ENCODE measurements at regions not wholly inside any gene's neighbourhood (a gene's known extent, or its start where the extent isn't known, plus 50 kb on each side); places are given as distances from the start of the nearest gene placed in this dataset.

DNA sequence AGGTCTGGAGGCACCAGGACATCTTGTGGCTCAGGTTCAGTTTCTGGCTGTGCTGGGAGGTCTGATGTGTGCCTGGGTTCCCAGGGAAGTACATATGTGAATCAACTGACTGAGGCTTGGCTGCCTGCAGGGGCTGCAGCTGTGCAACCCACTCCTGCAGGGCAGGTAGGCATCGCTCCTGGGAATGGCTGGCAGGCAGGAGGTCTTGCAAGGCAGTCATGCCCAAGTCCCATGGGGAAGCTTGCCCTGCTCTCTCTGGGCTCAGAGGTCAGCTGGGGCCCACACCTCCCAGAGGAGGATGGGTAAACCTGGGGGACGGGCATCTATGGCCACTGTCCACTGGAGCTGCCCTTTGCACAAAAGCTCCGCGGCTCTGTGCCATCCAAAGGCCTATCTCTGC, 1141.8 kb downstream of the SLITRK1 start:
- 17% methylated on average over 4 of the region's 4 CpGs for WGBS (ENCODE audit: insufficient coverage, insufficient replicate concordance, low lambda C conversion rate, missing lambda C conversion rate)
- POLR2A ChIA-PET, result no interaction called here
- Histone ChIP-seq H3K36me3 (ENCODE audit: control insufficient read depth in 2 of 2, insufficient read depth in 2 of 2, low read length in 1 of 2) (no peaks in the 10 kb centered on the region), H3K4me3 (no peak overlapping the region), H3K9me3 (replicated peaks; ENCODE audit: control insufficient read depth, insufficient read depth, low read length) (no peaks in the 10 kb centered on the region), H3K4me1 (ENCODE audit: control insufficient read depth, insufficient read depth, low read length) (no peaks in the 10 kb centered on the region), H2AFZ (ENCODE audit: control insufficient read depth, low read depth, low read length) (no peak overlapping the region), H3K79me2 (ENCODE audit: control insufficient read depth, insufficient read depth, low read length) (no peaks in the 10 kb centered on the region), H4K20me1 (ENCODE audit: control insufficient read depth, insufficient read depth) (no peaks in the 10 kb centered on the region), H3K27ac (ENCODE audit: control insufficient read depth, insufficient read depth) (no peak overlapping the region), H3K4me2 (ENCODE audit: control insufficient read depth, insufficient read depth) (no peak overlapping the region), H3K9ac (ENCODE audit: control insufficient read depth, insufficient read depth, low read length) (no peak overlapping the region), H3K27me3 (replicated peaks in 1 of 2; ENCODE audit: control insufficient read depth in 2 of 2, insufficient read depth in 2 of 2, low read length in 1 of 2) (no peaks in the 10 kb centered on the region)
- RAD21 ChIA-PET (ENCODE audit: unreplicated experiment), result no interaction called here
- intact Hi-C loops (cut with micrococcal nuclease; ENCODE audit: unreplicated experiment) (no loop called here), in situ Hi-C loops (cut with MboI) (no loop called here)
- ATAC-seq, result no peak
- BruUV-seq (replicated peaks), result no TSS peak
- DNase-seq (ENCODE audit: low read depth, low spot score), result no peak
- SMC1A ChIA-PET (ENCODE audit: uncharacterized antibody, unreplicated experiment), result no interaction called here
- CTCF ChIA-PET, result interaction anchor here (1.1 kb wide), 1 partner anchor 10 kb away, joined by 3 read pairs; no protein-coding TSS in a partner anchor
- FAIRE-seq, result no peak
- TF ChIP-seq USF1 (IDR thresholded peaks at IDR 0.05; ENCODE audit: borderline replicate concordance, extremely low read length, insufficient read depth, low read depth, low read length) (no peak), SUPT20H (IDR thresholded peaks at IDR 0.05; ENCODE audit: borderline replicate concordance, control insufficient read depth, low read depth, low read length) (no peak), NFIC (IDR thresholded peaks at IDR 0.05; ENCODE audit: low read depth, low read length) (no peak), RAD51 (IDR thresholded peaks at IDR 0.05) (no peak), EGR1 (IDR thresholded peaks at IDR 0.05; ENCODE audit: borderline replicate concordance in 1 of 2, low read depth in 2 of 2, low read length in 2 of 2) (no peak), BACH1 (IDR thresholded peaks at IDR 0.05; ENCODE audit: borderline replicate concordance) (no peak), CBX3 (IDR thresholded peaks at IDR 0.05; ENCODE audit: borderline replicate concordance, low read depth) (no peak), E4F1 (IDR thresholded peaks at IDR 0.05; ENCODE audit: borderline replicate concordance, partially characterized antibody) (no peak), MTA3 (IDR thresholded peaks at IDR 0.05; ENCODE audit: borderline replicate concordance, low read length) (no peak), YBX1 (IDR thresholded peaks at IDR 0.05) (no peak)
- TF ChIP-seq, protein P1, sequence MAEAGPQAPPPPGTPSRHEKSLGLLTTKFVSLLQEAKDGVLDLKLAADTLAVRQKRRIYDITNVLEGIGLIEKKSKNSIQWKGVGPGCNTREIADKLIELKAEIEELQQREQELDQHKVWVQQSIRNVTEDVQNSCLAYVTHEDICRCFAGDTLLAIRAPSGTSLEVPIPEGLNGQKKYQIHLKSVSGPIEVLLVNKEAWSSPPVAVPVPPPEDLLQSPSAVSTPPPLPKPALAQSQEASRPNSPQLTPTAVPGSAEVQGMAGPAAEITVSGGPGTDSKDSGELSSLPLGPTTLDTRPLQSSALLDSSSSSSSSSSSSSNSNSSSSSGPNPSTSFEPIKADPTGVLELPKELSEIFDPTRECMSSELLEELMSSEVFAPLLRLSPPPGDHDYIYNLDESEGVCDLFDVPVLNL (IDR thresholded peaks at IDR 0.05; ENCODE audit: low read depth, low read length), result no peak
- TF ChIP-seq, protein P2, sequence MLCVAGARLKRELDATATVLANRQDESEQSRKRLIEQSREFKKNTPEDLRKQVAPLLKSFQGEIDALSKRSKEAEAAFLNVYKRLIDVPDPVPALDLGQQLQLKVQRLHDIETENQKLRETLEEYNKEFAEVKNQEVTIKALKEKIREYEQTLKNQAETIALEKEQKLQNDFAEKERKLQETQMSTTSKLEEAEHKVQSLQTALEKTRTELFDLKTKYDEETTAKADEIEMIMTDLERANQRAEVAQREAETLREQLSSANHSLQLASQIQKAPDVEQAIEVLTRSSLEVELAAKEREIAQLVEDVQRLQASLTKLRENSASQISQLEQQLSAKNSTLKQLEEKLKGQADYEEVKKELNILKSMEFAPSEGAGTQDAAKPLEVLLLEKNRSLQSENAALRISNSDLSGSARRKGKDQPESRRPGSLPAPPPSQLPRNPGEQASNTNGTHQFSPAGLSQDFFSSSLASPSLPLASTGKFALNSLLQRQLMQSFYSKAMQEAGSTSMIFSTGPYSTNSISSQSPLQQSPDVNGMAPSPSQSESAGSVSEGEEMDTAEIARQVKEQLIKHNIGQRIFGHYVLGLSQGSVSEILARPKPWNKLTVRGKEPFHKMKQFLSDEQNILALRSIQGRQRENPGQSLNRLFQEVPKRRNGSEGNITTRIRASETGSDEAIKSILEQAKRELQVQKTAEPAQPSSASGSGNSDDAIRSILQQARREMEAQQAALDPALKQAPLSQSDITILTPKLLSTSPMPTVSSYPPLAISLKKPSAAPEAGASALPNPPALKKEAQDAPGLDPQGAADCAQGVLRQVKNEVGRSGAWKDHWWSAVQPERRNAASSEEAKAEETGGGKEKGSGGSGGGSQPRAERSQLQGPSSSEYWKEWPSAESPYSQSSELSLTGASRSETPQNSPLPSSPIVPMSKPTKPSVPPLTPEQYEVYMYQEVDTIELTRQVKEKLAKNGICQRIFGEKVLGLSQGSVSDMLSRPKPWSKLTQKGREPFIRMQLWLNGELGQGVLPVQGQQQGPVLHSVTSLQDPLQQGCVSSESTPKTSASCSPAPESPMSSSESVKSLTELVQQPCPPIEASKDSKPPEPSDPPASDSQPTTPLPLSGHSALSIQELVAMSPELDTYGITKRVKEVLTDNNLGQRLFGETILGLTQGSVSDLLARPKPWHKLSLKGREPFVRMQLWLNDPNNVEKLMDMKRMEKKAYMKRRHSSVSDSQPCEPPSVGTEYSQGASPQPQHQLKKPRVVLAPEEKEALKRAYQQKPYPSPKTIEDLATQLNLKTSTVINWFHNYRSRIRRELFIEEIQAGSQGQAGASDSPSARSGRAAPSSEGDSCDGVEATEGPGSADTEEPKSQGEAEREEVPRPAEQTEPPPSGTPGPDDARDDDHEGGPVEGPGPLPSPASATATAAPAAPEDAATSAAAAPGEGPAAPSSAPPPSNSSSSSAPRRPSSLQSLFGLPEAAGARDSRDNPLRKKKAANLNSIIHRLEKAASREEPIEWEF (IDR thresholded peaks at IDR 0.05; ENCODE audit: insufficient replicate concordance, low read depth, low read length), result no peak

Data from GM12878 (cell line).